Neural progenitor cell (in vitro differentiated cells): ENCODE measurements at regions not wholly inside any gene's neighbourhood (a gene's known extent, or its start where the extent isn't known, plus 50 kb on each side); places are given as distances from the start of the nearest gene placed in this dataset.
"Not testable (repeated sequence)": the region's sequence is repeated elsewhere in the genome, so short reads cannot be mapped to it uniquely, and the experiment has no call there.

Source experiments
- EZH2 ChIP-seq: fragments of 200-600 bp; sonication (generic); IDR thresholded peaks from 2 replicates; pipeline ENCODE4 v1.6.1; 2017; ENCODE audit warnings: antibody characterized with exemption, mild to moderate bottlenecking, moderate library complexity
- EZH2phosphoT487 ChIP-seq: fragments of 200-600 bp; sonication (generic); IDR thresholded peaks from 2 replicates; pipeline ENCODE4 v1.6.1; 2017; ENCODE audit warnings: antibody characterized with exemption
- TF ChIP-seq, protein P1 (sequence below): fragments of 200-600 bp; sonication (generic); IDR thresholded peaks from 2 replicates; pipeline ENCODE4 v1.5.1; 2017; ENCODE audit warnings: antibody characterized with exemption, mild to moderate bottlenecking

DNA sequence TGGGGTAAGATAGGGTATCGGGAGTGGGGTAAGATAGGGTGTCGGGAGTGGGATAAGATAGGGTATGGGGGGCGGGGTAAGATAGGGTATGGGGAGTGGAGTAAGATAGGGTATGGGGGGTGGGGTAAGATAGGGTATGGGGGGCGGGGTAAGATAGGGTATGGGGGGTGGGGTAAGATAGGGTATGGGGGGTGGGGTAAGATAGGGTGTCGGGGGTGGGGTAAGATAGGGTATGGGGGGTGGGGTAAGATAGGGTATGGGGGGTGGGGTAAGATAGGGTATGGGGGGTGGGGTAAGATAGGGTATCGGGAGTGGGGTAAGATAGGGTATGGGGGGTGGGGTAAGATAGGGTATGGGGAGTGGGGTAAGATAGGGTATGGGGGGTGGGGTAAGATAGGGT lies 269.5 kb downstream of the TCERG1L start:
- not testable (repeated sequence) for TF ChIP-seq EZH2, EZH2phosphoT487
- TF ChIP-seq, protein P1, sequence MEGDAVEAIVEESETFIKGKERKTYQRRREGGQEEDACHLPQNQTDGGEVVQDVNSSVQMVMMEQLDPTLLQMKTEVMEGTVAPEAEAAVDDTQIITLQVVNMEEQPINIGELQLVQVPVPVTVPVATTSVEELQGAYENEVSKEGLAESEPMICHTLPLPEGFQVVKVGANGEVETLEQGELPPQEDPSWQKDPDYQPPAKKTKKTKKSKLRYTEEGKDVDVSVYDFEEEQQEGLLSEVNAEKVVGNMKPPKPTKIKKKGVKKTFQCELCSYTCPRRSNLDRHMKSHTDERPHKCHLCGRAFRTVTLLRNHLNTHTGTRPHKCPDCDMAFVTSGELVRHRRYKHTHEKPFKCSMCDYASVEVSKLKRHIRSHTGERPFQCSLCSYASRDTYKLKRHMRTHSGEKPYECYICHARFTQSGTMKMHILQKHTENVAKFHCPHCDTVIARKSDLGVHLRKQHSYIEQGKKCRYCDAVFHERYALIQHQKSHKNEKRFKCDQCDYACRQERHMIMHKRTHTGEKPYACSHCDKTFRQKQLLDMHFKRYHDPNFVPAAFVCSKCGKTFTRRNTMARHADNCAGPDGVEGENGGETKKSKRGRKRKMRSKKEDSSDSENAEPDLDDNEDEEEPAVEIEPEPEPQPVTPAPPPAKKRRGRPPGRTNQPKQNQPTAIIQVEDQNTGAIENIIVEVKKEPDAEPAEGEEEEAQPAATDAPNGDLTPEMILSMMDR, result not testable (repeated sequence)
